CD4-positive, alpha-beta T cell (primary cell): ENCODE measurements at regions not wholly inside any gene's neighbourhood (a gene's known extent, or its start where the extent isn't known, plus 50 kb on each side); places are given as distances from the start of the nearest gene placed in this dataset.

Experiments used
- ATAC-seq: fragments of 200-7000 bp; cut with Tn5 transposase; one replicate; pipeline ENCODE4 v1.10.0; 2022; ENCODE audit warnings: mild to moderate bottlenecking; ENCODE audit not compliant: poor library complexity
- CTCF ChIA-PET: fragments of 350-600 bp; sonication (Branson Sonifier 250); formaldehyde crosslinking; loops from one replicate; lab custom pipeline; 2021; ENCODE audit warnings: antibody characterized with exemption, inconsistent platforms; lab: Charles Lee
- POLR2A ChIA-PET: fragments of 350-600 bp; sonication (Branson Sonifier 250); formaldehyde crosslinking; loops from one replicate; lab custom pipeline; 2021; ENCODE audit warnings: antibody characterized with exemption, inconsistent platforms; lab: Charles Lee
- DNase-seq, 14 experiments: peaks; one replicate each; pipeline ENCODE4 v3.0.0-alpha.2; 2013 to 2020; ENCODE audit warnings: mixed read lengths in 2 of 14
- H3K27ac ChIP-seq, 2 donors: one replicate each; pipeline versions ENCODE4 v1.5.1 to v1.7.0; 2013; ENCODE audit warnings: low read length in 2 of 2, low read depth in 1 of 2, mild to moderate bottlenecking in 1 of 2
- H3K27me3 ChIP-seq, 2 experiments: 1 replicate in 1 of 2; 2 replicates in 1 of 2; pipeline versions ENCODE4 v1.6.1 to v1.7.0; 2013; ENCODE audit warnings: low read length in 2 of 2, control low read depth in 1 of 2, mild to moderate bottlenecking in 1 of 2, moderate library complexity in 1 of 2; ENCODE audit not compliant: insufficient read depth in 2 of 2, control insufficient read depth in 1 of 2
- H3K36me3 ChIP-seq: one replicate; pipeline ENCODE4 v1.6.1; 2013; ENCODE audit warnings: low read length, control low read depth; ENCODE audit not compliant: insufficient read depth
- H3K4me1 ChIP-seq: one replicate; pipeline ENCODE4 v1.6.1; 2013; ENCODE audit warnings: low read length, control low read depth; ENCODE audit not compliant: insufficient read depth
- H3K4me3 ChIP-seq: one replicate; pipeline ENCODE4 v1.5.1; 2013; ENCODE audit warnings: mild to moderate bottlenecking, low read length, moderate library complexity
- H3K9me3 ChIP-seq, 2 experiments: 1 replicate in 1 of 2; 2 replicates in 1 of 2; pipeline versions ENCODE4 v1.6.1 to v1.7.0; 2013; ENCODE audit warnings: low read length in 2 of 2, mild to moderate bottlenecking in 2 of 2, control low read depth in 1 of 2, moderate library complexity in 1 of 2; ENCODE audit not compliant: control insufficient read depth in 1 of 2, insufficient read depth in 1 of 2
- H3K27ac Mint-ChIP-seq: one replicate; pipeline ENCODE4 v1.8.0; 2020; ENCODE audit warnings: mixed read lengths
- H3K27me3 Mint-ChIP-seq: one replicate; pipeline ENCODE4 v1.8.0; 2021; ENCODE audit warnings: mixed read lengths
- H3K36me3 Mint-ChIP-seq: one replicate; pipeline ENCODE4 v1.8.0; 2021; ENCODE audit warnings: low read depth, mixed read lengths
- H3K4me1 Mint-ChIP-seq: one replicate; pipeline ENCODE4 v1.8.0; 2021; ENCODE audit warnings: low read depth, mixed read lengths
- H3K4me3 Mint-ChIP-seq: one replicate; pipeline ENCODE4 v1.8.0; 2020; ENCODE audit warnings: mild to moderate bottlenecking, mixed read lengths
- H3K9me3 Mint-ChIP-seq: one replicate; pipeline ENCODE4 v1.8.0; 2020; ENCODE audit warnings: mixed read lengths
- CTCF ChIP-seq: fragments of 200-600 bp; IDR thresholded peaks from one replicate; pipeline ENCODE4 v1.8.0; 2022; ENCODE audit warnings: antibody characterized with exemption, mild to moderate bottlenecking
- intact Hi-C, 2 experiments: fragments of 100-400 bp; cut with DNase I in 1 of 2; cut with micrococcal nuclease in 1 of 2; formaldehyde crosslinking; loops; one replicate each; pipeline versions ENCODE4 v1.15.1 to v1.9.0; 2023 to 2025; cut with DNase I, micrococcal nuclease

GRCh38 chr5:82403026-82403425, 124.9 kb upstream of the RPS23 start:
- DNase-seq = no peak
- no peak for TF ChIP-seq CTCF
- Histone ChIP-seq H3K9me3 (peaks cover 0 to 8% of the 10 kb centered on the region in 2 experiments), H3K36me3 (no peaks in the 10 kb centered on the region), H3K4me3 (no peak overlapping the region), H3K27me3 (no peaks in the 10 kb centered on the region), H3K27ac (no peak overlapping the region), H3K4me1 (no peaks in the 10 kb centered on the region)
- H3K36me3 Mint-ChIP-seq = no peaks in the 10 kb centered on the region
- ChIA-PET CTCF (no interaction called here), POLR2A (no interaction called here)
- H3K9me3 Mint-ChIP-seq = peaks cover 4% of the 10 kb centered on the region
- H3K4me3 Mint-ChIP-seq = no peak overlapping the region
- intact Hi-C loops = no loop called here
- no peak for ATAC-seq
- H3K27ac Mint-ChIP-seq = no peak overlapping the region
- H3K27me3 Mint-ChIP-seq = no peaks in the 10 kb centered on the region
- no peaks in the 10 kb centered on the region for H3K4me1 Mint-ChIP-seq

GRCh38 chr5:82399111-82399510, 121.0 kb upstream of the RPS23 start:
- Histone ChIP-seq H3K4me3 (no peak overlapping the region), H3K4me1 (no peaks in the 10 kb centered on the region), H3K36me3 (no peaks in the 10 kb centered on the region), H3K27ac (no peak overlapping the region), H3K9me3 (no peaks in the 10 kb centered on the region), H3K27me3 (no peaks in the 10 kb centered on the region)
- no peak for TF ChIP-seq CTCF
- Mint-ChIP-seq H3K27ac (no peak overlapping the region), H3K27me3 (no peaks in the 10 kb centered on the region), H3K4me1 (no peaks in the 10 kb centered on the region), H3K36me3 (no peaks in the 10 kb centered on the region), H3K4me3 (no peak overlapping the region), H3K9me3 (no peaks in the 10 kb centered on the region)
- ChIA-PET CTCF (no interaction called here), POLR2A (interaction anchor here (0.5 kb wide), 1 partner anchor 17 kb away, joined by 3 read pairs; no protein-coding TSS in a partner anchor)
- ATAC-seq (no peak), DNase-seq (no peak)
- intact Hi-C loops = no loop called here

GRCh38 chr5:82397741-82398320, 119.7 kb upstream of the RPS23 start:
- H3K27me3 Mint-ChIP-seq = no peaks in the 10 kb centered on the region
- no peak overlapping the region for H3K27ac Mint-ChIP-seq
- H3K36me3 Mint-ChIP-seq = no peaks in the 10 kb centered on the region
- POLR2A ChIA-PET = interaction anchor here (1.2 kb wide), 1 partner anchor 11 kb away, joined by 3 read pairs; no protein-coding TSS in a partner anchor
- TF ChIP-seq CTCF = no peak
- H3K4me3 Mint-ChIP-seq = no peak overlapping the region
- intact Hi-C loops = no loop called here
- Histone ChIP-seq H3K36me3 (no peaks in the 10 kb centered on the region), H3K9me3 (no peaks in the 10 kb centered on the region), H3K27me3 (no peaks in the 10 kb centered on the region), H3K4me3 (no peak overlapping the region), H3K27ac (no peak overlapping the region), H3K4me1 (no peaks in the 10 kb centered on the region)
- DNase-seq = no peak
- no peaks in the 10 kb centered on the region for H3K4me1 Mint-ChIP-seq
- CTCF ChIA-PET = no interaction called here
- H3K9me3 Mint-ChIP-seq = no peaks in the 10 kb centered on the region
- no peak for ATAC-seq
